Endothelial cell of umbilical vein (primary cell): ENCODE measurements at regions not wholly inside any gene's neighbourhood (a gene's known extent, or its start where the extent isn't known, plus 50 kb on each side); places are given as distances from the start of the nearest gene placed in this dataset.

Experiments used
- BruUV-seq: library from RNA; stranded (reverse); fragments of 400-500 nt; replicated peaks from 2 replicates; lab custom pipeline; 2021; lab: Mats Ljungman, UMichigan
- CTCF ChIA-PET: fragments of 300-600, 350-600 bp; sonication (Branson Sonifier 250); formaldehyde crosslinking; loops from one replicate; lab custom pipeline; 2021; ENCODE audit warnings: antibody characterized with exemption, inconsistent platforms; lab: Charles Lee
- POLR2A ChIA-PET: fragments of 300-600, 350-600 bp; sonication (Branson Sonifier 250); formaldehyde crosslinking; loops from one replicate; lab custom pipeline; 2021; ENCODE audit warnings: antibody characterized with exemption, inconsistent platforms; lab: Charles Lee
- DNase-seq: peaks from one replicate; pipeline ENCODE4 v3.0.0-alpha.2; 2011; ENCODE audit warnings: low read depth, low spot score
- FAIRE-seq: peaks from 2 replicates; lab custom pipeline; 2011; peaks lifted over from hg19 to GRCh38; lab: Jason Lieb, UNC
- H2AFZ ChIP-seq: 2 replicates; pipeline ENCODE4 v1.6.0; 2012; ENCODE audit warnings: low read depth, low read length, control low read depth, inconsistent platforms
- H3K27ac ChIP-seq: 2 replicates; pipeline ENCODE4 v1.5.1; 2011; ENCODE audit warnings: low read depth, mild to moderate bottlenecking, control low read depth, low read length, moderate library complexity; ENCODE audit not compliant: insufficient read depth
- H3K27me3 ChIP-seq, 2 experiments: 2 replicates each; pipeline versions ENCODE4 v1.6.0 to v1.6.1; 2011; ENCODE audit warnings: low read length in 2 of 2, mixed read lengths in 1 of 2; ENCODE audit not compliant: control insufficient read depth in 2 of 2, insufficient read depth in 2 of 2
- H3K36me3 ChIP-seq, 2 experiments: 2 replicates in 1 of 2; 3 replicates in 1 of 2; pipeline ENCODE4 v1.5.1; 2011; ENCODE audit warnings: low read length in 2 of 2, mild to moderate bottlenecking in 1 of 2, moderate library complexity in 1 of 2; ENCODE audit not compliant: control insufficient read depth in 2 of 2, insufficient read depth in 2 of 2; ENCODE audit errors: extremely low read depth in 1 of 2
- H3K4me1 ChIP-seq: 3 replicates; pipeline ENCODE4 v1.5.1; 2011; ENCODE audit warnings: mild to moderate bottlenecking, low read length; ENCODE audit not compliant: control insufficient read depth, insufficient read depth; ENCODE audit errors: extremely low read depth
- H3K4me2 ChIP-seq: 2 replicates; pipeline ENCODE4 v1.6.1; 2011; ENCODE audit warnings: low read length, control low read depth, mixed read lengths; ENCODE audit not compliant: insufficient read depth
- H3K4me3 ChIP-seq, 3 experiments: fragments of 200-600 bp in 1 of 3; sonication (generic), shearing (Covaris generic) in 1 of 3; replicated peaks in 1 of 3; 2 replicates each; pipeline ENCODE4 v1.5.1; 2011 to 2016; ENCODE audit warnings: control low read depth in 3 of 3, low read length in 3 of 3, mild to moderate bottlenecking in 2 of 3, inconsistent platforms in 1 of 3, low read depth in 1 of 3, moderate library complexity in 1 of 3; ENCODE audit not compliant: insufficient read depth in 1 of 3
- H3K79me2 ChIP-seq: 2 replicates; pipeline ENCODE4 v1.6.0; 2012; ENCODE audit warnings: low read length, inconsistent platforms; ENCODE audit not compliant: control insufficient read depth, insufficient read depth
- H3K9ac ChIP-seq: replicated peaks from 2 replicates; pipeline ENCODE3; 2011; ENCODE audit warnings: low read length, control low read depth; ENCODE audit not compliant: insufficient read depth; ENCODE audit errors: extremely low read depth
- H3K9me1 ChIP-seq: replicated peaks from 3 replicates; pipeline ENCODE4 v1.6.0; 2011; ENCODE audit warnings: mild to moderate bottlenecking, low read length; ENCODE audit not compliant: control insufficient read depth, insufficient read depth; ENCODE audit errors: extremely low read depth
- H3K9me3 ChIP-seq: replicated peaks from 2 replicates; pipeline ENCODE4 v1.5.1; 2012; ENCODE audit warnings: low read length, inconsistent platforms; ENCODE audit not compliant: control insufficient read depth, insufficient read depth
- H4K20me1 ChIP-seq: replicated peaks from 2 replicates; pipeline ENCODE3; 2011; ENCODE audit warnings: mild to moderate bottlenecking, low read length; ENCODE audit not compliant: control insufficient read depth, insufficient read depth; ENCODE audit errors: extremely low read depth
- CTCF ChIP-seq, 2 donors: IDR thresholded peaks; 1 replicate in 1 of 2; 2 replicates in 1 of 2; pipeline ENCODE4 v1.5.1; 2011; ENCODE audit warnings: low read length in 2 of 2, mild to moderate bottlenecking in 2 of 2, moderate library complexity in 2 of 2, control low read depth in 1 of 2, inconsistent platforms in 1 of 2, low read depth in 1 of 2; ENCODE audit not compliant: insufficient read depth in 1 of 2; ENCODE audit errors: extremely low read depth in 1 of 2
- EZH2 ChIP-seq: IDR thresholded peaks from 2 replicates; pipeline ENCODE4 v1.6.1; 2012; ENCODE audit warnings: borderline replicate concordance, low read depth, mild to moderate bottlenecking, moderate library complexity, low read length, inconsistent platforms; ENCODE audit not compliant: severe bottlenecking
- FOS ChIP-seq: IDR thresholded peaks from 2 replicates; pipeline ENCODE4 v1.6.1; 2011; ENCODE audit warnings: mild to moderate bottlenecking, low read length, moderate library complexity, borderline replicate concordance; ENCODE audit not compliant: insufficient read depth
- GATA2 ChIP-seq: IDR thresholded peaks from 2 replicates; pipeline ENCODE4 v1.7.0; 2011; ENCODE audit warnings: low read depth, mild to moderate bottlenecking, moderate library complexity, mixed read lengths, low read length; ENCODE audit not compliant: insufficient read length, insufficient read depth
- JUN ChIP-seq: IDR thresholded peaks from 2 replicates; pipeline ENCODE4 v1.6.1; 2011; ENCODE audit warnings: borderline replicate concordance, low read depth; ENCODE audit not compliant: insufficient read length, insufficient read depth
- MAX ChIP-seq: IDR thresholded peaks from 2 replicates; pipeline ENCODE4 v1.6.1; 2011; ENCODE audit not compliant: insufficient read depth, insufficient read length
- MYC ChIP-seq: IDR thresholded peaks from one replicate; pipeline ENCODE4 v1.6.1; 2011; ENCODE audit warnings: mild to moderate bottlenecking, low read depth, low read length
- POLR2A ChIP-seq: IDR thresholded peaks from 2 replicates; pipeline ENCODE4 v1.6.1; 2012; ENCODE audit warnings: low read depth, mild to moderate bottlenecking, control low read depth, low read length
- POLR2AphosphoS5 ChIP-seq: IDR thresholded peaks from 2 replicates; pipeline ENCODE4 v1.6.1; 2012; ENCODE audit warnings: low read depth, mild to moderate bottlenecking, control low read depth, low read length, moderate library complexity; ENCODE audit not compliant: insufficient read depth
- dilution Hi-C: fragments of 300-500 bp; cut with MboI; formaldehyde crosslinking; loops from one replicate; pipeline ENCODE4 v1.15.0; 2019; ENCODE audit warnings: low sequenced_read_pairs; ENCODE audit not compliant: extremely low pct_ligation_motif_present
- intact Hi-C: fragments of 100-400 bp; cut with micrococcal nuclease; formaldehyde crosslinking; loops from one replicate; pipeline ENCODE4 v1.10.0; 2022

- TF ChIP-seq MYC = no peak
- no peak for TF ChIP-seq POLR2A
- no peak for TF ChIP-seq CTCF (IDR thresholded peaks at IDR 0.05; ENCODE audit: extremely low read depth in 1 of 2, insufficient read depth in 1 of 2, low read depth in 1 of 2, low read length in 2 of 2)
- TF ChIP-seq MAX = no peak
- TF ChIP-seq EZH2 = no peak
- no peak for TF ChIP-seq JUN
- TF ChIP-seq POLR2AphosphoS5 = no peak
- no peak for TF ChIP-seq FOS
- TF ChIP-seq GATA2 = no peak
- POLR2A ChIA-PET = no interaction called here
- Histone ChIP-seq H3K4me2 (no peak overlapping the region), H4K20me1 (no peaks in the 10 kb centered on the region), H3K4me1 (no peaks in the 10 kb centered on the region), H2AFZ (no peak overlapping the region), H3K36me3 (no peaks in the 10 kb centered on the region), H3K79me2 (no peaks in the 10 kb centered on the region), H3K27me3 (no peaks in the 10 kb centered on the region), H3K4me3 (no peak overlapping the region), H3K9me1 (no peaks in the 10 kb centered on the region), H3K27ac (no peak overlapping the region), H3K9ac (no peak overlapping the region), H3K9me3 (no peaks in the 10 kb centered on the region)
- BruUV-seq = no TSS peak
- FAIRE-seq (no peak), DNase-seq (no peak)
- dilution Hi-C loops (no loop called here), intact Hi-C loops (no loop called here)
- CTCF ChIA-PET = no interaction called here
These were observed 477.2 kb downstream of the ZEB2 start for GRCh38 chr2:144042751-144043150.
